Ammon's horn (tissue), 1 donor: ENCODE measurements at regions not wholly inside any gene's neighbourhood (a gene's known extent, or its start where the extent isn't known, plus 50 kb on each side); places are given as distances from the start of the nearest gene placed in this dataset.

Experiments used
- DNase-seq: peaks from one replicate; pipeline ENCODE4 v3.0.0-alpha.2; 2016; ENCODE audit warnings: low spot score

DNA sequence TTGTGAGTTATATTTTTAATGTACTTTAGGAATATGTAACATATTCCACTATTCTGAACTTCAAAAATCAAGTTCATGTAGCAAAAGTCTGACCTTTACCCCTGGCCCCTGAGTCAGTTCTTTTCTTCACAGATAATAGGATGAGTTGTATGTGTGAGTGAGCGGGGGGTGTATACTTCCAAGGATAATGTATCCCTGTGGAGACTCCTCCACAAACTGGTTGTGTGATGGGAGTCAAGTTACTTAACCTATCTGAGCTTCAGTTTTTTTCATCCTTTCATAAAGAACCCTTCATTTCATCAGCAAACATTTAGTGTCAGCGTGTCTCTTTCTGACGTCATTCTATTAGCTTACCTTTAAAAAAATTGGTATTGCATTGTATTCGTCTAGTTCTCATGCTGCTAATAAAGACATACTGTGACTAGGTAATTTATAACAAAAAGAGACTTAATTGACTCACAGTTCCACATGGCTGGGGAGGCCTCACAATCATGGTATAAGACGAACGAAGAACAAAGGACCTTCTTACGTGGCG is 288.1 kb upstream of the GPC6 start:
- DNase-seq, result no peak

DNA sequence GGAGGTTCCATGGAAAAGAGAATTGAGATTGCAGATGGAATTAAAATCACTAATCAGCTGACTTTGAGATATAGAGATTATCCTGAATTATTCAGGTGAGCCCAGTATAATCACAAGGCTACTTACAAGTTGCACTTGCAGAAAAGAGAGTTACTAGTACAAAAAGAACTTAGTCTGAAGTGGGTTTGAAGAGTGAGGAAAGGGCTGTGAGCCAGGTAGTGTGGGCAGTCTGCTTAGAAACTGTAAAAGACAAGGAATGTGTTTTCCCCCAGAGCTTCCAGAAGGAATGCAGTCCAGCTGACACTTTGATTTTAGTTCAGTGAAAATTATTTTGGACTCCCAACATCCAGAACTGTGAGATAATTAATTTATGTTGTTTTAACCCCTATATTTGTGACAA is 285.4 kb upstream of the GPC6 start:
- DNase-seq, result no peak

DNA sequence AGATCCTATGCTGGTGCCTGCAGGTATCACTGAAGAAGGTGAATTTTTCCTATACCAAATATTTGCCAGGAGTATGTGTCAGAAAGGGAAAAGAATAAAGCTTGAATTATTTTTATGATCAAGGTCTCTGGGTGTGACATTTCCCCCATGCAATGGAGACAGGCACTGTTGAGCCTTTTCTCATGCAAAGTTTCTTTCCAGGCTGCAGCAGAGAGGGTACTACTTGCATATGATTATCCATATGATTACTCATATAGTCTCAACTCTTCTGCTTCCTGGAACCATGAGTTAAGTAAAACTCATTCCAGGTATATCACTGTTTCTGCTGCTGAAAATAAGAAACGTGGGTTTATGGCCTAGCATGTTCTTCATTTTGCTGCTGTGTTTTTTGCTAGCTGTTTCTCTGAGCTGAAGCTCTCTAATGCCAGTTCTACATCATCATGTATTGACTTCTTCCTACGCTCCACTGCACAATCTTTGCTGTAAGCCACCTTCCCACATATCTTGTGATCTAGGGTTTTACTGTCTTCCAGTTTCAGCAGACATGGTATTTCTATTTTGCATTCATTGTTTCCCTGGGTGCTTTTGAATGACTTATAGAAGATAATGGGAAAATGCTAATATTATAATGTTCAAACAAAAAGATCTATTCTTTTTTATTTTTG is 278.7 kb upstream of the GPC6 start:
- no peak for DNase-seq

DNA sequence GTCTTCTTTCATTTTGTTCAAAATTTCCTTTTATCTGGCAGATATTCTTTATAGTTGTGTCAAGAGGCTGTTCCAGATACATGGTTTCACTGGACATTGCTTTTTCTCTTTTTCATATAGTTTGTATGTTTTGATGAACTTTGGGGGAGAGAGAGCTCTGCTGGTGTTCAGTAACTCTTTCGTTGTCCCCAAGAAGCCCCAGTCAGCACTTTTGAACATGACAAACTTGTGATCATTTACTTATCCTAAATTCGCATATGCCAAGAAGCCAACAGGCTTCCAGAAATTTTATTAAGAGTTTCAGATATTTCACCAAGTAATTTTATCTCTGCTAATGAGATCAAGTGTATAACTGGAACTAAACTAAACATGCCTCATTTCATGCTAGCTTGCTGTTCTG is 275.8 kb upstream of the GPC6 start:
- DNase-seq, result no peak

DNA sequence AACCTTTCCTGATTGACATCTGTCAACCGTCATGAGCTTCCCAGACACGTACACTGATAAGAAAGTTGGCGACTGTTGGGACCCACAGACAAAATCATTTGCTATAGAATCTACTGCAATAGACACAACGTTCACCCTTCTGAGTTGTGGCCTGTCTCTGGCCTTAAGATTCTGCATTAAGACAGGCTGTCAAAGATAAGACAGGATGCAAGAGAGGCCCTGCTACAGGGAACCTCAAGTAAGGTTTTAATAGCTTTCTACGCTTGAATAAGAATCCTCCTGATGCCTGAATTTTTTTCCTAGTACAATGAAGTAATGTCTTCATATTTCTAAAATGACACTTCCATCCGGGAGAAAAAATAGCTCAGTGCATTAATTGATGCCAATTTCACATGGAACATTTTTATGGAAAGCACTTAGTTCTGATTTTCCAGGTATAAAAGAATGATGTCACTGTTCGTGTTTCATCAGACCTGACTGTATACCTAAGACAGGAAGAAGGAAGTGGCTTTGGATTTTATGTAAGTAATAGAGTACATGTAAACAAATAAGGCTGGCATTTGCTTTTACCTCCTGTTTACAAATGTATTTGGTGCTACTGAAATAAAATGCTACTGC is 275.2 kb upstream of the GPC6 start:
- no peak for DNase-seq

DNA sequence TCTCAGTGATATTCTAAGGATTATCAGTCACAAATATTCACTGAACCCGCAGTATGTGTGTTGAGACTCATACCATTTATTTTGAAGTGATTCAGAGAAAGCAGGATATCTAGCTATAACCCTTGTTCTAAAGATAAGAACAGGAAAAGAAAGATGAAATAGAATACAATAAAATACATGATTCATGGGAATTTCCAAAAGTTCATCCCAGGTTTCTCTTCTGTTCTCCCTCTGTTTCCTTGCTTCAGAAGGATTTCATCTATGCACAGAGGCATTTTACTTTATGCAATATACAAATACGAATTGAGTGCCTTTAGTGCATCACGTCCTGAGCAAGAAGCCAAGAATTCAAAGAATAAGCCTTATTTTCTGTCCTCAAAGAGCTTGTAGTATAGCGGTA is 274.4 kb upstream of the GPC6 start:
- DNase-seq, result no peak

DNA sequence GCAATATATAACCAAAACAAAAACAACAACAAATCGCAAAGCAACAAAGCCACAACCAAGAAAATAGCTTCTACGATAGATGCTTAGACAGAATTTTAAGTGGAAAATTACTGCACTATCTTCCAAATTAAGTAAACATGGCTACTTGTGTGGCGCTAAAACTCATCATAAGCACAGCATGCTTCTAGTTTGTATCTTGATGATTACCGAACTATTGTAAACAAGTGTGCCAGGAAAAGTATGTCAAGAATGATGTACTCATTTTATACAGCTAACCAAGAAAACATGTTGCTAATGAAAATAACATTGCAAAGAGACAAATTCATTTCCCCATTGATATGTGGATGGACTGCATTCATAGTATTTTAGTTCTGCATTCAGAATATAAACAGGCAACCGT is 271.9 kb upstream of the GPC6 start:
- no peak for DNase-seq

DNA sequence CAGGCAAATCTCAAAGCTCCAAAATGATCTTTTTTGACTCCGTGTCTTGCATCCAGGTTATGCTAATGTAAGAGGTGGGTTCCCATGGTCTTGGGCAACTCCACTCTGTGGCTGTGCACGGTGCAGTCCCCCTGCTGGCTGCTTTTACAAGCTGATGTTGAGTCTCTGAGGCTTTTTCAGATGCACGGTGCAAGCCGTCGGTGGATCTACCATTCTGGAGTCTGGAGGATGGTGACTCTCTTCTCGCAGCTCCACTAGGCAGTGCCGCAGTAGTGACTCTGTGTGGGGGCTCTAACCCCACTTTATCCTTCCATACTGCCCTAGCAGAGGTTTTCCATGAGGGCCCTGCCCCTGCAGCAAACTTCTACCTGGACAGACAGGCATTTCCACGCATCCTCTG is 266.8 kb upstream of the GPC6 start:
- no peak for DNase-seq

DNA sequence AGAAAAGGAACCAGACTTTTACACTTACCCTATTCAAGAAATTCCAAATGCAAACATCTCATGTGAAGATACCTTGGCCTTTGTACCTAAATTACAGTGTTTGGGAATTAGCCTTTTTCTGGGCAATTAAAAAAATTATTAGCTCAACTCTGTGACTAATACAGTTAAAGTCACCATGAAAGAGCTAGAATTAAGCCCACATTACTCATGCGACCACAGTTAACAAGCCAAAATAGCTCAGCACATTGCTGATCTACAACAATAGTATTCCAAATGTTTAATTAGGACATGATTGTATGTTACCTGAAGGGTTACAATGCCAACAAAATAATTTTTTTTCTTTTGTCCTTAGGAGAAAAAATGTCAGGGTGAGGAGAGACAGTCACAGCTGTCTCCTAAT is 263.6 kb upstream of the GPC6 start:
- DNase-seq, result no peak

DNA sequence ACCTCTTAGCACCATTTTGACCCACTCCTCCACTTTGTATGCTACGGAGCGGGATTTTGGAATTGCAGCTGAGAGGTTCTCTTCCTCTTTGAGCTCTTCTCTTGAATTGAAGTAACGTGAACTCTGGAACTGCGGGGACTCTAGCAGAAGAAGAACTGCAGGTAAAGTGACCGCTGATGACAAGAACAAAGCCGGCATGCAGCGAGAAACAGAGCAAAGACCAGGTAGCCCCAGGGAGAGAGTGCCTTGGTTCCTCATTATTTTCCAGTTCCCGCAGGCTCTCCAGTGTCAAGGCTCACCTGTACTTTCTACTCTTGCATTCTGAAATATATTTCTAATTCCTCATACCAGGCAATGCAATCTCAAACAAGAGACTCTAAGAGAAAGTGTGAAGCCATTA is 260.3 kb upstream of the GPC6 start:
- no peak for DNase-seq

DNA sequence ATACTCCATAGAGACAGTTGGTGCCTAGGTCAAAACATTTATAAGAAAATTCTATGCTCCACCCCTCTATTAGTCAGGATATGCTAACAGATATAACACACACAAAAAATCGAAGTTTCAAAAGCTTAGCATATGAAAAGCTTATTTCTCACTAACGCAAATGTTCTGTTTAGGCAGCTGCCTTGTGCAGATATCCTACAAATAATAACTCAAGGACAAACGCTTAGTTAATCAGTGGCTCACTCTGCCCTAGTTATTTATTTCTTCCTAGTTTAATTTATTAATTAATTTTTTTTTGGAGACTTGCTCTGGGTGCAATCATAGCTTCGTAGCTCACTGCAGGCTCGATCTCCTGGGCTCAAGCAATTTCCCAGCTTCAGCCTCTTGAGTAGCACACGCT is 259.7 kb upstream of the GPC6 start:
- DNase-seq, result no peak

DNA sequence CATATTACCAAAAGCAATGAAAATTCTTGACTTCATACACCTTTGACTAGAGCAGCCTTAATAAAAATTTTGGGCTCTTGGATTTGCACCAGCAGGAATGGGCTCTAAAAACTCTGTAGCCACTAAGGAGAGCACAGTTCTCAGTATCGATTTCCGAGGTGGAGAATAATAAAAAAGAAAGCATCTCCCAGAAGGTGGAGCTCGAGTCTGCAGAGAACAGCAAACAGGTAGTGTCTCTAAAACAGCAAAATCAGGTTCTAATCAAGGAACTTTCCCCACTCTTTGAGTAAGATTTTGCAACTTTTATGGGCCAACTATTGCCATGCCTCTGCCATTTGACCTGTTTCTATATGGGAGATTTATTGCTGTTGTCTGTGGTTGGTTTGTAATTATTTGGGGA is 258.7 kb upstream of the GPC6 start:
- no peak for DNase-seq

DNA sequence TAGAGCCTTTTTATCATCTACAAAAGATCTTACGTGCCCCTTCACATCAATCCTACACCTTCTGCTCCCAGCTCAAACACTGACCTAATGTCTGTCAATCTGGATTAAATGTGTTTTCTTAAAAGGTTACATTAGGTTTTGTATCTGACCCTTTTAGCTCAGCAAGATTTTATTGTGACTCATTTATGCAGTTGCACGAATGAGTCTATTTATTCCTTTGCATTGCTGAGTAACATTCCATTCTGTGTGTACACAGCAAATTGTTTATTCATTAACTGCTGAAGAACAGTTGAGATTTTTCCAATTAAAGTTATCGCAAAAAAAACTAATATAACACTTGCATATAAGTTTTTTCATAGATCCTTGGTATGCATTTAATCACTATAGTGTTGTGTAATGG is 253.9 kb upstream of the GPC6 start:
- no peak for DNase-seq

DNA sequence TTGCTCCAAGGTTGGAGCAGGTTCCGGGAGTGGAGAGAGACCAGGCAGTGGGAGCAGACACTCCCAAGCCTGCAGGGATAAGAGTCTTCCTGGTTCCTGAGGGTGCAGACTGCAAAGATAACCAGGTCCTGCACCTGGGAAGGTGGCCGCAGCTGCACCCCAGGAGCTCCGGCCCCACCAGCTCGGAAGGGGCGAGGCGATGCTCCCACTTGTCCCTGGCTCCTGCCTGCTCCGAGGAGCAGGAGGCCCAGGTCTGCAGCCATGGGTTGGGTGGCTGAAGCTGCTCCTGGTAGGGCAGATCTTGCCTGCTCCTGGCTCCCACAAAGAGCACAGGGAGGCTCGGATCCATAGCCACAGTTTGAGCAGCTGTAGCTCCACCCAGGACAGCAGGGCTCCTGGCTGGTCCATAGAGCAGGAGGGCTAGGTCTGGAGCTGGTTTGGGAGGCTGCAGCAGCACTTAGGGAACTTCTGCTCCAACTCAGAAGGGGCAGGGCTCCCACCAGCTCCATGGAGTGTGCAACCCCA is 251.6 kb upstream of the GPC6 start:
- DNase-seq, result no peak

DNA sequence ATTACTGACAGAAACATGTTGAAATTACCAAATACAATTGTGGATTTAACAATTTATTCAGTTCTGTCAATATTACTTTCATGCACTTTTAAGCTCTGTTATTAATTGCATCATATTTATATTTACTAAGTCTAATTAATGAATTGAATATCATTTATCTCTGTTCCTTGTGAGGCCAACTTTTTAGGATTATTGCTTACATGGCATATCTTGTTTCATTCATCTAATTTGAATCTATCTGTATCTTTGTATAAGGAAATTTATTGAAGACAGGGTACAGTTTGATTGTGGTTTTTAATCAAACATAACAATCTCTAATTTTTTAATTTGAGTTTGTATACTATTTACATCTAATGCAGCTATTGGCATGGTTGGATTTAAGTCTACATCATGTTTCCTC is 249.9 kb upstream of the GPC6 start:
- DNase-seq, result no peak

DNA sequence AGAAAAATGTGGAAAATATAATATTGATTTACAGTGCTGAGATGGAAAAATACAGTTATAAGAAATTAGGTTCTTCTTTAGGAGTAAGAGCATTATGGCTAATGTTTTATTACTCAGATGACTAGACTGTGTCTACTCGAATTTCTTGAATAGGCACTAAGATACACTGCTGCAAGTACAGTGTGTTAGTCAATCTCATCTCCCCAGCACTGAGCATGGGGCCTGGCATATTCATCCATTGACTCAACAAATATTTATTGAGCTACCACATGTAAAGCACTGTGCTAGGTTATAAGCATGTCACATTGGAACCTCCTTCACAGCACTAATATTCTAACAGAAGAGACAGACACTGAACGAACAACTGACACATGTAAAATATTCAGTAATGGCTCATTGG is 242.5 kb upstream of the GPC6 start:
- no peak for DNase-seq

DNA sequence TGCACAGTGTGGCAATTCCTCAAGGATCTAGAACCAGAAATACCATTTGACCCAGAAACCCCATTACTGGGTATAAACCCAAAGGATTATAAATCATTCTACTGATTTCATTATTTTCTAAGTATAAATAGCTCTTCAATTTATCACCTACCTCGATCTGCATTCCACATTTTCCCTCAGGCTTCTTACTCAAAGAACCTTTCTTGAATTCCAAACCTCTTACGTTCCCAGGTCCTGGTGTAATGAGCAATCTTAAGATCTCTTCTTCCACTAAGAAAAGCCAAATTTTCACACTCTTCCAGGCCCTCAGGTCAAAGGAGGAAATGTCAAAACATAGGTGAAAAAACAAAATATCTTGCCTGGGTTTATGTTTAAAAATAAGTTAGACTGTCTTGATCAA is 237.3 kb upstream of the GPC6 start:
- no peak for DNase-seq

DNA sequence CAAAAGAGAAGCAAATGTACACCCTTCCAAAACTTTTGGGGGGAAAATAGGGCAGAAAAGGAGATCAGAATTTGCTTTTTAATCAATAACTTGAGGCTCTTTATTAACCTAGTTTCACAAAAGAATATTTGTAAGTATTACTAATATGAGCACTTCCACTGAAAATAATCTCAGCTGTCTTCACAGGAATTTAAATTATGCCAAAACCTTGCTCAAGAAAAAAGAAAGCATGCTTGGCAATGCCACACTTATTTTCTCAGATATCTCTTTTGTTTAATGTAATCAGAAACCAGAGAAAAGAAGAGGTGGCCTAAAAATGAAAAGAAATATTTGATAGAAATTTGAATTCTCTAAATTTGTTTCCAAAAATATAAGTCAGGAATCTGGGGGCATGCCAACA is 234.9 kb upstream of the GPC6 start:
- DNase-seq, result no peak

DNA sequence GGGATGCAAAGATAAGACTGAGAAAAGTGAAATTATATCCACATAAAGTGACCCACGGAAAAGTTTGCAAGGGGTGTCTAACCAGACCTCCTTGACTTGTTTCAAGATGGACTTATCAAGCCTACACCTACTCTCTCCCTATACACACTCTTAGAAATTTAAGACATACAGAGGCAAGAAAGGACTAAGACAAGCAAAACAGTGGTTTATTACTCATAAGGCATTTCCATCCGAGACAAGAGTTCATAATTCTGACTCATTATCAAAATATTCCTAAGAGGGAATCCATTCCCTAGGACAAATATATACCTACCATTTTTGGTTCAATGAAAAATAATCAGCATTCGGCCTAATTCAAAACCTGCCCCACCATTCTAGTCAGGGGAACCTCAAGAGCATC is 232.6 kb upstream of the GPC6 start:
- no peak for DNase-seq

DNA sequence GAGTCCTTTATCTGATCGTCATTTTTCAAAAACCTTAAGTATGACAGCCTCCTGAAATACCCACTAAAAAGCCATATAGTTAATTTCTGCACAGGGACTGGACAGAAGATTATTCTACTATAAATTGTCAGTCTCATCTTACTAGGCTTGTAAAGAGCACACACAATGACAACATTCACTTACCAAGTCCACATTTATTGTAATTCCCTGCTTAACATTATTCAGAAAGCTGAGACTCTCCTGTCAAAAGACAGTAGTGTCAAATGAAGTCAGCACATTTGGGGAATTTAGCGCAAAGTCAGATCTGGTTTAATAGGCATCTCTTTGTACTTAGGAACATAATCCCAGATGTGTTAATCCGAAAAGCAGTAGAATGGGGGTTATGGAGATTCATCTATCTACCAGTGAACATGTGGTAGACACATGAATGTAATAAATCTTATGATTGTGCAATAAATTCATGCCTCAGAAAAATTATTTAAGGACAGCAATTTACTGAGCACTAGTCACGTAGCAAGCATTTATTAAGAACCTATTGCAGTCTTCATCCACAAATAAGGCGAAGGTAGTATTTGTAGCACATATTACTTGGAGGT is 224.6 kb upstream of the GPC6 start:
- DNase-seq, result no peak

DNA sequence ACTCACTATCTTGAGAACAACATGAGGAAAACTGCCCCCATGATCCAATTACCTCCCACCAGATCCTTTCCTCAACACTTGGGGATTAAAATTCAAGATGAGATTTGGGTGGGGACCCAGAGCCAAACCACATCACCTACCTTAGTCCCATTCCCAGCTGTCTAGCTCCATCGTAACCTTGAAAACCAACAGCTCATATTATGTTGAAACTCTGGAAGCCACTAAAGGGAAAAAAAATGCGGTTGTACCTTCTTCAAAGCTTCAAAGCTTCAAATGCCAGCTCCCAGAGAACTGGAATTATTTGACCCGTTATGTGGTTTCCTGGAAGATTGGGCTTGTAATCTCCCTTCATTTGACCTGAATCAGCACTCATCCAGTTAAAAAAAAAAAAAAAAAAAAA is 223.1 kb upstream of the GPC6 start:
- DNase-seq, result no peak

DNA sequence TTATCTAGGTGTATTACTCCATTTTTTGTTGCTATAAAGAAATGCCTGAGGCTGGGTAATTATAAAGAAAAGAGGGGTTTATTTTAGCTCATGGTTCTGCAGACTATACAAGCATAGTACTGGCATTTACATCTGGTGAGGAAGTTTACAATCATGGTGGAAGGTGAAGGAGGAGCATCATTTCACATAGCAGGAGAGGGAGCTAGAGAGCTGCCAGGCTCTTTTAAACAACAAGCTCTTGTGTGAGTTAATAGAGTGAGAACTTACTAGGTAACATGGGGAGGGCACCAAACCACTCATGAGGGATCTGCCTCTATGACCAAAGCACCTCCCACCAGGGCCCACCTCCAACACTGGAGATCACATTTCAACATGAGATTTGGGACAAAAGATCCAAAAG is 221.7 kb upstream of the GPC6 start:
- DNase-seq, result no peak

DNA sequence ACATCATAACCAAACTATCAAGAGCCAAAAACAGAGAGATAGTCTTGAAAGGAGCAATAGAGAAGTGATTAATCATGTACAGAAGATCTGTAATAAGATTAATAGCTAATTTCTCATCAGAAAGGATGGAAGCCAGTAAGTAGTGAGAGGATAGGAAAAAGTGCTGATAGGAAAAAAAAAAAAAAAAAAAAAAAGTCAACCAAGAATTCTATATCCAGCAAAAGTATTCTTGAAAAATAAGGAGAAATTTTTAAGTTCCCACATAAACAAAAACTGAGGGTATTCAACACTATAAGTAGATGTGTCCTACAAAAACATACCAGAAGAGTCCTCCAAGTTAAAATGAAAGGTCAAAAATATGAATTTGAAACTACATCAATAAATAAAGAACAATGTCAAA is 218.7 kb upstream of the GPC6 start:
- DNase-seq, result no peak
